OCI-LY7 (cell line): ENCODE measurements at regions not wholly inside any gene's neighbourhood (a gene's known extent, or its start where the extent isn't known, plus 50 kb on each side); places are given as distances from the start of the nearest gene placed in this dataset.

Source experiments
- BruUV-seq: library from RNA; stranded (reverse); fragments of 400-500 nt; replicated peaks from 2 replicates; lab custom pipeline; 2021; lab: Mats Ljungman, UMichigan
- CTCF ChIA-PET: fragments of 300-600 bp; sonication (Branson Sonifier 250); formaldehyde crosslinking; loops from one replicate; lab custom pipeline; 2022; ENCODE audit warnings: antibody characterized with exemption; ENCODE audit not compliant: unreplicated experiment; lab: Charles Lee
- POLR2A ChIA-PET: fragments of 300-600 bp; sonication (Branson Sonifier 250); formaldehyde crosslinking; loops from one replicate; lab custom pipeline; 2022; ENCODE audit warnings: antibody characterized with exemption; lab: Charles Lee
- DNase-seq: peaks from one replicate; pipeline ENCODE4 v3.0.0-alpha.2; 2015; ENCODE audit warnings: low spot score
- H2AFZ ChIP-seq: fragments of 200-600 bp; sonication (generic), shearing (Covaris generic); 2 replicates; pipeline ENCODE4 v1.6.1; 2014; ENCODE audit warnings: mild to moderate bottlenecking, antibody characterized with exemption, low read length, moderate library complexity
- H3K27ac ChIP-seq: fragments of 200-600 bp; sonication (generic); 2 replicates; pipeline ENCODE4 v1.5.1; 2014; ENCODE audit warnings: mixed run types, low read depth, mild to moderate bottlenecking, moderate library complexity, low read length, inconsistent platforms; ENCODE audit not compliant: poor library complexity, severe bottlenecking
- H3K36me3 ChIP-seq: fragments of 200-600 bp; sonication (generic); 2 replicates; pipeline ENCODE4 v1.6.1; 2014; ENCODE audit warnings: mild to moderate bottlenecking, antibody characterized with exemption, low read length, moderate library complexity, mixed read lengths; ENCODE audit not compliant: insufficient read depth
- H3K4me1 ChIP-seq: fragments of 200-600 bp; sonication (generic); 2 replicates; pipeline ENCODE4 v1.5.1; 2014; ENCODE audit warnings: mild to moderate bottlenecking, low read length; ENCODE audit not compliant: insufficient read depth, poor library complexity, severe bottlenecking
- H3K4me2 ChIP-seq: fragments of 200-600 bp; sonication (generic); 2 replicates; pipeline ENCODE4 v1.6.1; 2014; ENCODE audit warnings: mild to moderate bottlenecking, low read length
- H3K4me3 ChIP-seq: fragments of 200-600 bp; sonication (generic); 2 replicates; pipeline ENCODE4 v1.5.1; 2014; ENCODE audit warnings: mild to moderate bottlenecking, low read depth, low read length; ENCODE audit not compliant: poor library complexity, severe bottlenecking
- H3K79me2 ChIP-seq: fragments of 200-600 bp; sonication (generic); 2 replicates; pipeline ENCODE4 v1.6.1; 2016; ENCODE audit warnings: low read depth, mild to moderate bottlenecking, low read length, moderate library complexity, mixed read lengths; ENCODE audit not compliant: insufficient read depth
- H3K9me2 ChIP-seq: fragments of 200-600 bp; sonication (generic); 2 replicates; pipeline ENCODE4 v1.6.1; 2016; ENCODE audit warnings: mild to moderate bottlenecking, low read length, mixed read lengths; ENCODE audit not compliant: insufficient read depth
- H3K9me3 ChIP-seq: fragments of 200-600 bp; sonication (generic); 2 replicates; pipeline ENCODE4 v1.6.1; 2014; ENCODE audit warnings: mild to moderate bottlenecking, mixed run types, low read length, mixed read lengths
- H4K20me1 ChIP-seq: fragments of 200-600 bp; sonication (generic); 2 replicates; pipeline ENCODE4 v1.6.1; 2014; ENCODE audit warnings: mild to moderate bottlenecking, antibody characterized with exemption, low read length, moderate library complexity, mixed read lengths; ENCODE audit not compliant: insufficient read depth
- EZH2phosphoT487 ChIP-seq: fragments of 200-600 bp; sonication (generic); IDR thresholded peaks from 2 replicates; pipeline ENCODE4 v1.6.1; 2018; ENCODE audit warnings: low read depth, borderline replicate concordance, mild to moderate bottlenecking, mixed run types, antibody characterized with exemption, low read length, moderate library complexity, mixed read lengths
- intact Hi-C: fragments of 100-400 bp; cut with micrococcal nuclease; formaldehyde crosslinking; loops from one replicate; pipeline ENCODE4 v1.10.0; 2022; ENCODE audit not compliant: unreplicated experiment
- TF ChIP-seq, protein P1 (sequence below): fragments of 200-600 bp; sonication (generic); conservative IDR thresholded peaks from 2 replicates; pipeline ENCODE4 v1.5.1; 2014; ENCODE audit warnings: mild to moderate bottlenecking, antibody characterized with exemption, low read length, moderate library complexity, mixed read lengths

DNA sequence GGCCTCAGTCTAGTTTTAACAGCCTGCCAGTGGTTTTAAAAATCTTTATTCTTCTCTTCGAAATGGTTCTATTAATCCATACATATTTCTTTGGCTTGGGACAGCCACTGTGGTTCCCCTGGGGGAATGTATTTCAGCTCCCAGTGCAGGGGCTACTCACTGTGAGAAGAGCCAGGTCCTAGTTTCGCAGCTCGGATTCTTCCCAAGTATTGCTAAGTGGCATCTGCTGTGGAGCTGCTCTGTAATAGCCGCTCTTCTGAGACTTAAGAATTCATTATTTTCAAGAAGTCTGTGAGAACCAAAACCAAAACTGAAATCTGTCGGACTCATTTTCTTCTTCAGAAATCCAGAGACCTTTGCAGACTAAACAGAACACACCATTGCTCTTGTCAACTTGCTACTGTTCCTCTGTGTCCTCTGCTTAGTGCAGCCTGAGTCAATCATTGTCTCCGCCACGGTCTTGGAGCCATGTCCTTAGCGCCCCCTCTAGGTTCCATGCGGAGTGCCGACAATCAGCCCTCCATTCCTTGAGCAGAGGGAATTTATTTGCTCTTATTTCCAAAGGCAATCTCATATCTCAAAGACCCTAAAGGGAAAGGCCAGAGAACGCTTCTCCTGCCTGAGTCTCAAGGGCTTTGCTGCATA, 478.2 kb downstream of the SPATA31D1 start:
- Histone ChIP-seq H3K9me3 (no peaks in the 10 kb centered on the region), H4K20me1 (no peaks in the 10 kb centered on the region), H3K4me3 (no peak overlapping the region), H3K79me2 (no peaks in the 10 kb centered on the region), H3K27ac (no peak overlapping the region), H3K4me2 (no peak overlapping the region), H3K36me3 (no peaks in the 10 kb centered on the region), H2AFZ (no peak overlapping the region), H3K9me2 (no peaks in the 10 kb centered on the region), H3K4me1 (no peaks in the 10 kb centered on the region)
- intact Hi-C loops, result no loop called here
- no TSS peak for BruUV-seq
- ChIA-PET CTCF (no interaction called here), POLR2A (interaction anchor here (0.7 to 1.6 kb wide), 2 partner anchors 12 to 555 kb away, joined by 3 to 4 read pairs; no protein-coding TSS in a partner anchor)
- TF ChIP-seq, protein P1, sequence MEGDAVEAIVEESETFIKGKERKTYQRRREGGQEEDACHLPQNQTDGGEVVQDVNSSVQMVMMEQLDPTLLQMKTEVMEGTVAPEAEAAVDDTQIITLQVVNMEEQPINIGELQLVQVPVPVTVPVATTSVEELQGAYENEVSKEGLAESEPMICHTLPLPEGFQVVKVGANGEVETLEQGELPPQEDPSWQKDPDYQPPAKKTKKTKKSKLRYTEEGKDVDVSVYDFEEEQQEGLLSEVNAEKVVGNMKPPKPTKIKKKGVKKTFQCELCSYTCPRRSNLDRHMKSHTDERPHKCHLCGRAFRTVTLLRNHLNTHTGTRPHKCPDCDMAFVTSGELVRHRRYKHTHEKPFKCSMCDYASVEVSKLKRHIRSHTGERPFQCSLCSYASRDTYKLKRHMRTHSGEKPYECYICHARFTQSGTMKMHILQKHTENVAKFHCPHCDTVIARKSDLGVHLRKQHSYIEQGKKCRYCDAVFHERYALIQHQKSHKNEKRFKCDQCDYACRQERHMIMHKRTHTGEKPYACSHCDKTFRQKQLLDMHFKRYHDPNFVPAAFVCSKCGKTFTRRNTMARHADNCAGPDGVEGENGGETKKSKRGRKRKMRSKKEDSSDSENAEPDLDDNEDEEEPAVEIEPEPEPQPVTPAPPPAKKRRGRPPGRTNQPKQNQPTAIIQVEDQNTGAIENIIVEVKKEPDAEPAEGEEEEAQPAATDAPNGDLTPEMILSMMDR, result peak; percentile 46; the same call in 1 of the 2 replicates
- no peak for TF ChIP-seq EZH2phosphoT487
- peak; percentile 4 for DNase-seq

DNA sequence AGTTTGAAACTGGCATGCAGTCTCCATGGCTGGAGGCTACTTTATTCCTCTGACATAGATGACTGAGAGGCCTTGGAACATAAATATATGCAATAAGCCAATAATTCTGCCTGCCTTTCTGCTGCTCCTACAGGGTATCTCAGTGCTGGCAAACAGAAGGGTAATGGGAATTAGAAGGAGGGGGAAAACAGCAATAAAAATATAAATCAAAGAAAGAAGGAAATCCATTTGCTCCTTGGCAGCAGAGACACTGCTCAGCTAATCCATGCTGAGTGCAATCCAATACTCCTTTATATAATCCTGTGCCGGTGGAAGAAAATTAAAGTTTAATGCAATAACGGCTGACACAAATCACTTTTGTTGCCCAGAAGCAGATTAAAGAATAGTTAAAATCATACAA, 478.9 kb downstream of the SPATA31D1 start:
- Histone ChIP-seq H3K9me2 (no peaks in the 10 kb centered on the region), H2AFZ (no peak overlapping the region), H4K20me1 (no peaks in the 10 kb centered on the region), H3K79me2 (no peaks in the 10 kb centered on the region), H3K4me1 (no peaks in the 10 kb centered on the region), H3K4me3 (no peak overlapping the region), H3K36me3 (no peaks in the 10 kb centered on the region), H3K27ac (no peak overlapping the region), H3K9me3 (no peaks in the 10 kb centered on the region), H3K4me2 (no peak overlapping the region)
- intact Hi-C loops, result no loop called here
- no peak for DNase-seq
- no peak for TF ChIP-seq EZH2phosphoT487
- TF ChIP-seq, protein P1, result no peak
- BruUV-seq, result no TSS peak
- CTCF ChIA-PET, result interaction anchor here (0.5 kb wide), 1 partner anchor 382 kb away, joined by 3 read pairs; no protein-coding TSS in a partner anchor
- POLR2A ChIA-PET, result interaction anchor here (0.7 to 1.6 kb wide), 2 partner anchors 12 to 556 kb away, joined by 3 to 4 read pairs; no protein-coding TSS in a partner anchor

DNA sequence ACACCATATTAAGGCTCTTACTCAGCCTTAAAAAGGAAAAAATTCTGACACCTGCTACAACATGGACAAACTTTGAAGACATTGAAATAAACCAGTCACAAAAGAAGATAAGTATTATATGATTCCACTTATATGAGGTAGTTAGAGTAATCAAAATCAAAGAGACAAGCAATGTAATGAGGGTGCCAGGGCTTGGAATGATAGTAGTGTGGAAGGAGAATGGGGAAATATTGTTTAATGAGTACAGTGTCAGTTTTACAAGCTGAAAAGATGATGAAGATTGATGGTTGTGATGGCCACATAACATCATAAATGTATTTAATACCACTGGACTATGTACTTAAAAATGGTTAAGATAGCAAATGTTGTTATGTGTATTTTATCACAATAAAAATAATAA, 485.7 kb downstream of the SPATA31D1 start:
- Histone ChIP-seq H3K4me3 (no peak overlapping the region), H4K20me1 (no peaks in the 10 kb centered on the region), H3K79me2 (no peaks in the 10 kb centered on the region), H3K4me2 (no peak overlapping the region), H3K4me1 (no peaks in the 10 kb centered on the region), H3K9me3 (no peaks in the 10 kb centered on the region), H3K36me3 (no peaks in the 10 kb centered on the region), H2AFZ (no peak overlapping the region), H3K9me2 (no peaks in the 10 kb centered on the region), H3K27ac (no peak overlapping the region)
- ChIA-PET CTCF (no interaction called here), POLR2A (interaction anchor here (0.6 kb wide), 1 partner anchor 456 kb away, joined by 4 read pairs; no protein-coding TSS in a partner anchor)
- TF ChIP-seq EZH2phosphoT487, result no peak
- TF ChIP-seq, protein P1, result no peak
- DNase-seq, result no peak
- intact Hi-C loops, result no loop called here
- no TSS peak for BruUV-seq
